ENCODE measurements at regions not wholly inside any gene's neighbourhood (a gene's known extent, or its start where the extent isn't known, plus 50 kb on each side); places are given as distances from the start of the nearest gene placed in this dataset.
A peak's percentile ranks its signal among the peaks of the same experiment; 100 is the strongest.

DNA sequence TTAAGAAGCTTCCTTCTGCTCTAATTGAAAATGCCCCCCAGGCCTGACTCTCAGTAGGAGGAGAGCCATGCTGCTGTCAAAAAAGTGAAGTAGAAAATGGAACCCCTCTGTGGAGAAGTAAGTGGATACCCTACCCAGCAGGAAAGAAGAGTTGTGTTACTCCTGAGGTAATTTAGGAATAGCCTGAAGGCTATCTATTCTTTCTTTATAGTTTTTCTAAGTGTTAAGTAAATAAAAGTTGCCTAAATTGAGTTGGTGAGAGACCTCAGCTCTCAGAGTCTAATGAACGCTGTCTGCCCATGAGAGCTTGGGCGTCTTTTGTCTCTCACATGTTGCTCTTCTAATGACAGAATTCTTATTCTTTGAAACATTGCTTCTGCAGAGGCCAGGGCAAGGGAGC, 116.2 kb downstream of the NSUN3 start:
- no peak for DNase-seq

DNA sequence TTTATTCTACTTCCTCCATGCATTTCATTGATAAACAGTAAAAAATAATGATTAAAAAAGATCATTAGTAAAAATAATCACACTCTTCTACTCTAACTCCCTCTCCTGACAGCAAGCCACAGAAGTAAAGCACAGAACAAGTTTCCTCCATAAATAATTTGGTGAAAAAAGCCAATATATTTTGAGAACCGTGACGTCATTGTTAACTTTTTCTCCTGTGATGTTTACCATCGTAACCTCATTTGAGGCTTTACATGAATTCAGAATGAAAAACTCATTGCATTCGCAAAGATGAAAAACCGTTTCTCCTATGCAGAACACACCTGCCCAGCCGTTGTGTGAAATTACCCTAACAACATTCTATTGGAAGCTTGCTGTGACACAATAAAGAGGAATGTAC, 120.7 kb downstream of the NSUN3 start:
- no peak for DNase-seq

DNA sequence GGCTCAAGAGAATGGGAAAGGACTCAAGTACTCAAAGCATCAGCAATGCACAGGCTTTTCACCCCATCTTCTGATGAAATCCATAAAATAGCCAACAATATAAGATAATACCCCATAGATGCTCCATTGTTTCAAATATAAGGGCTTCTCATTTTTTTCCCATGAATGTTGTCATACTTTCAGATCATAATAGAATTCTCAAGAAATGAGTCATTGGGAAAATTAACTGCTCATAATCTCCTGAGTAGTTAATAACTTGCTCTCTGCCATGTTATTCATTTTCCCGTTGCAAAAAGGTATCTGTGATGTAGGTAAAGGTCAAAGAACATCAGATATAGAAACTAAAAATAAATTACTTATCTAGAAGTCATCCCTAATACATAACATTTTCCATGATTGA, 121.9 kb downstream of the NSUN3 start:
- no peak for DNase-seq

DNA sequence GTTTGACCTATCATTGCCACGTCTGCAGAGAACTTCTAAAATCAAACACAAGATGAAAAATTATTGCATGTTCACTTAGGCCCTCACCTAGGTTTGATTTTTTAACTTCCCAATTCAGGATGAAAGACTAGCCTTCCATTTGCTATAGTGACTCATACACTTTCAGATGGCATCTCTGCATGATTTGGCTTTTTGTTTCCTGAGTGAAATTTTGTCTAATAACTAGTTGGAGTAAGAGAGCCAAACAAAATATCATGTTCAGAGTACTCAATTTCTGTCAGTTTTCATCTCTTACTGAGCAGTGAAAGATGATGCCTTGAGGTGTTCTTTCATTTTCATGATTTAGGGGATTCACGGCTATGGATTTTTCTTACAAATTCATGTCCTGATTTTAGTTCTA, 122.9 kb downstream of the NSUN3 start:
- no peak for DNase-seq

DNA sequence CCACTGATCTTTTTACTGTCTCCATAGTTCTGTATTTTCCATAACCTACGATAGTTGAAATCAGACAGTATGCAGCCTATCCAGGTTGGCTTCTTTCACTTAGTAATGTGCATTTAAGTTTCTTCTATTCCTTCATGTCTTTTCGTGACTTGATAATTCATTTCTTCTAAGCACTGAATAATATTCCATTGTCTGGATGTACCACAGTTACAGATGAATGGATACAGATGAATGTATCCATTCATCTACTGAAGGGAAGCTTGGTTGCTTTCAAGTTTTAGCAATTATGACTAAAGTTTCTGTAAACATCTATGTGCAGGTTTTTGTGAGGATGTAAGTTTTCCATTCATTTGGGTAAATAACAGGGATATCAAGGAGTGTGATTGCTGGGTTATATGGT, 124.8 kb downstream of the NSUN3 start:
- no peak for DNase-seq

DNA sequence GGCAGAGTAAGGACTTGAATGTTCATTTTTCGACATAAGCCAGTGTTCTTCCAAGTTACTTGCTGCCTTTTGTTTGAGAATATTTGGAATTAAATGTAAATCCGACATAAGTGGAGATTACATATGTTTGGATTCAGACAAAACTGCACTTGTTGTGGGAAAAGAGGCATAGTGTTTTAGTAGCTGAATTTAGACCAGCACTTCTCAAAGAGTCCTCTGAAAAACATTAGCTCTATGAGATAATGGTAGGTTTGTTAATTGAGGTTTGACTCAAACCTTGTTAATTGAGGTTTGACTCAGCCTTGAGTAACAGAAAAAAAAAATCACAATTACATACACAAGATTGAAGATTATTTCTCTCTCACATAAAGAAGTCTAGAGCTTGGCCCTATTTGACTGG, 132.5 kb downstream of the NSUN3 start:
- no peak for DNase-seq

DNA sequence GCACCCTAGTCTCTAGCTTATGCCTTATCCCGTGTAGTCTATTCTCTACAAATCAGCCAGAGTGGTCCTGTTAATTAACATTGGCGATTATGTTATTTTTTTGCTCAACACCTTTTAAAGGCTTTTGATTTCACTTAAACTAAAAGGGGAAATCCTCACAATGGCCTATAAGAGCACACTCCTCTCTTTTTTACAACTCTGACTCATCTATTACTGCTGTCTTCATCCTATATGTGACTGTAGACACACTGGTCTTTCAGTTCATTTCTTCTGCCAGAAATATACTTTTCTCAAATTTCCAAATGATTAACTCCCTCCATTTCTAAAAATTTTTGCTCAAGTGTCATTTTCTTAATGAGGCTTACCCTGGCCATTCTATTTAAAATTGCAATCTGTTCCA, 143.4 kb downstream of the NSUN3 start:
- no peak for DNase-seq

DNA sequence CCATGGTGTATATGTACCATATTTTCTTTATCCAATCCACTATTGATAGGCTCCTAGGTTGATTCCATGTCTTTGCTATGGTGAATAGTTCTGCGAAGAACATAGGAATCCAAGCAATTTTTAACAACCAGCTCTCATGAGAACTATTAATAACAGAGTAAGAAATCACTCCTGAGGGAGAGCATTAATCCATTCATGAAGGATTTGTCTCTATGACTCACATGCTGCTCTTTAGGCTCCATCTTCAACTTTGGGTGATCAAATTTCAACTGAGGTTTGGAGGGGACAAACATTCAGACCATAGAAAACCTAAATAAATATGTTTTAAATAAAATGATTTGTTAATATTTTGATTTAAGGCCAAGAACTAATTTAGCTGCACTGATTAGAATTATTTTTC, 147.4 kb downstream of the NSUN3 start:
- no peak for DNase-seq

DNA sequence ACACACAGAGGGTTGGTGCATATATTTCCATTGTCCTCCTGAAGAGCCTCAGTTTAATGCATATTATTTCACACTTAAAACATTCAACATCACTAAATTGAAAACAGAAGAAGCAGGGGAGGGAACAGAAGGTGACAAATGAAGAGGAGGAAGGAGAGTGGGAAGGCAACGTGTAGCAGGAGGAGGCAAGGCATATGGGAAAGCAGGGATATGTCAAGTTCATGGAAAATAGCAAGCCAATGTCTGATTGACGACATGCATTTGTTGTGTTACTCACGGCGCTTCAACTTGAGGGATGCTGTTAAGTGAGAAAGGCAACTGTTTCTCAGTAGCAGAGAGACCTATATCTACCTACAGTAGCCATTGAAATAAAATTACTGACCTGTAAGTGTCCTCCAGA, 154.5 kb downstream of the NSUN3 start:
- DNase-seq: no peak

DNA sequence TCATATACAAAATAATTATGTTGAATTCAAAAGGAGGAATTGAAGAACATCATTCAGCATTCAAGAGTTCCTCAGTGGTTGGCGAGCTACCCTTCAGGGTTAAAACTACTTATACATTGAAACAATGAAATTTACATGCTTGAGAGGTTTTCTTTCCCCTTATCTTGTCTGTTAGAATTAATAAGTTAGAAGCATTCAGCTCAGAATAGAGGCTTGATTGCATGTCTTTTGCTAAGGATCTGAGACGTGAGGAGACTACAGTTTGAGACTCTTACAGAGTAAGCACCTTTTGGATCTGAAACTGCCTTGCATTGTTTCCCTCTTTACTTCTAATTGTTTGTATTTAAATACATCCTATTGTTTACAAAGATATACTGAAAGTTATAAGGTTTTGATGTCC, 157.6 kb downstream of the NSUN3 start:
- DNase-seq: no peak

DNA sequence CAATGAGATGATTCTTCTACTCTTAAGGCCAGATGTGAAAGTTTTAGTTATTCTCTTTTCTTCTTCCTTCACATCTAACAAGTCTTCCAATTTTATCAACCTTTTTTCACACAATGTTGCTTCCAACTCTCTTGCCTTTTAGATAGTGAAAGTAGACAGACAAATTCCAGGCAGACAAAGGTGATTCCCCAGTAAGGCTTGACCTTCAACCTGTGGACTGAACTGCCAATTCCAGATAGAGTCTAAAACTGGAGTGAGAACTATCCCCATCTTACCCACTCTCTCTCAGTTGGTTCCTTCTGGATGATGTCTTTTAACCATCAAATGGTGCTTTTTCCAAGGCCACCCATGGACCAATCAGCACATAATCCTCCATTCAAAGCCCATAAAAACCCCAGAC, 159.0 kb downstream of the NSUN3 start:
- no peak for DNase-seq

DNA sequence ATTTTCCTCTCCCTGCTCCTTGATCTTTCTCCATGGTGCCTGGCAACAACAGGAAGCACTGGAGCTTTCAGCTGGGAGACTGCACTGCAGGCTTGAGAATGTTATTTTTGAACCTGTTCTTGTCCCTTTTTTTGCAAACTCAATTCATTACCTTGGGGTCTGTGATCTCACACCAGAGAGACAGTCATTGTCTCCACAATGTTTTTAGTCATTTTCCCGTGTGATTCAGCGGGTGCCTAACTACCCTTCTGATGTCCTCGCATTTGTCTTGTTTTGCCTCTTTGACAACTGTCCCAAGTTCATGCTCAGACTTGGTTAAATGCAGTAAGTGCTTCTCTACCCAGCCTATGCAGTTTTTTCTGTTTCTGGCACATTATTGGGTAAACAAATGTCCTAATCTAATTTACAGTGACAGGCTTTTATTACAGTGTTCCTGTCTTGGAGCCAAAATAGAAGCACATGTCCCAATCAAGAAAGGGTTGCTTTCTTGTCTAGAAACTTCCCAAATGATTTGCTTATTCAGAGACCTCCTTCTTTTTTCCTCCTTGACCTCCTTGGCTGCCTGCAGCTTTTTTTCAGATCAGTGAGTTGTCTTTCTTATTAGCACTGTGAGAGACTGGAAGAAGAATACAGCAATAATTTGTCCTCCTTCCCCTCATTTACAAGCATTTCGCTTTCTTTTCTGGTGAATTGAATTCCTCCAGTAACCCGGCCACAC, 162.4 kb downstream of the NSUN3 start:
- no peak for DNase-seq

DNA sequence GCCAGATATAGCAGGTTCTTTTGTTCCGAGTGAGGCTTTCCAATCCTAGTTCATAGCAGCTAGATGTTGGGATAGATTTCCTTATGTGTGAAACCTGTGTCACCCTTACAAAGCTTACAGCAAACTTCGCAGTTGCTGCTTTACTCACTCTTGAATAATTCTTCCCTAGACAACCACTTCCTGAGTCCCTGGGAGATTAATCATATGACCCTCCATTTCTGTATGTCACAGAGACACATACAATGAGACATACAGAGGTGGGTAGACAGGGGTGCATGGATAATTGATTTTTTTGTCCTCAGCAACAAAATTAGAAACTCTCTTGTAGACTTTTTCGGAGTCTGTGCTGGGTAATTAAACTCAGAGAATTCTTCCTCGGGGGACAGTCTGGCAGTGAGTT, 163.2 kb downstream of the NSUN3 start:
- DNase-seq: no peak

DNA sequence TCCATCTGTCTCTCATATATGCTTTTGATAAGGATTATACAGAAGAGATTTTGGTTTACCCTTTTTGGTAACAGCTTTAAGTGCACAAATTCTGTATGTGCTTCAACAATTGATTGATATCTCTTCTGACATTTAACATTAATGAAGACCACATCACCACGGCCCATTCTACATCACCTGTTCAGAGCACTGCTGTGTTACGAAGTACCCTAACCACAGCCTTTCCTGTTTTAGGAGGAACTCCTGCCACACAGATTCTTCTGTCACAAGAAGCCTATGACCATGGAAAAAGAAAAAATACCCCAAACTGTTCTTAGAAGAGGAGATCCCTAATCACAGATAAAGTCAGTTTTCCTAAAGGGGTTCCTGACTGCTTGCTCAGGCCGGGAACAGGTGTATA, 170.1 kb downstream of the NSUN3 start:
- no peak for DNase-seq

DNA sequence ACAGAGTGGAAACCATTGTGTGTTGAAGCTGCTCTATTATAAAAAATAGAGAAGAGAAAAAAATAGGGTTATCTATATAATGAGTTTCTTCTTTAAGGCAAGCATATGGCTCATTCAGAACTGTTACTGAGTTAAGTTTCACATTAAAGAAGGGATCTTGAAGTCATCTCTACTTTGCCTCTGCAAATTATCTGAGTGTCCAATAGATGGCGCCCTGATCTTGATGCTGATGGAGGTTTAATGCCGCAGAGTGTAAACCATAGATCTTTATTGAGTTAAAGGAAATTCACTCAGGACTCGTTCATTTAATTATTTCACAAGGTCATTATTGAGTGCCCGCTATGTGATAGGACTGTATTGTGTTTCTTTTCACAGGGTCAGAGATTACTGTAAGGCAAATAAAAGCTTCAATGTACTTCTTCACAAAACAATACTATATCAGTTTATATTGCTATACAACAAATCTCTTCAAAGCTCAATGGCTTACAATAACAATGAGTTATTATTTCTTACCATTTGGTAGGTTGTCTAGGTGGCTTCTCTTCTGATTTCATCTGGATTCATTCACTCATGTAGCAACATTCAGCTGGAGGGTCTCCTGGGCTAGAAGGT, 171.4 kb downstream of the NSUN3 start:
- peak; percentile 4 for DNase-seq

DNA sequence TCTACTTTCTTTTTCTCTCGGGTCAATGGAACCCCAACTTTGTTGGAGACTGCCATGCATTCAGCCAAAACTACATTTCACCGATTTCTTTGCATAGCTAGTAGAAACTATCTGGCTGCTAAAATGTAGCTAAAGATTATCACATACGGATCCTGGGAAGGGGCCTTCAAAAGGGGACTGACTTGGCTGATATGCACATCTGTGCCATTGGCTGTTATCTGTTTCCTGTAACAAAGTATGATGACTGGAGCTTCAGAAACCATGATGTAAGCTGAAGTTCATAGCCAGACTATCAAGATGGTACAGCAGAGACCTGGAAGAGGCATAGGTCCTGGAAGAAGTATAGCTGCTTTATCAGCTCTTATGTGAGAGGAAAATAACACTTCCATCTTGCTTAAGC, 179.1 kb downstream of the NSUN3 start:
- DNase-seq: no peak

DNA sequence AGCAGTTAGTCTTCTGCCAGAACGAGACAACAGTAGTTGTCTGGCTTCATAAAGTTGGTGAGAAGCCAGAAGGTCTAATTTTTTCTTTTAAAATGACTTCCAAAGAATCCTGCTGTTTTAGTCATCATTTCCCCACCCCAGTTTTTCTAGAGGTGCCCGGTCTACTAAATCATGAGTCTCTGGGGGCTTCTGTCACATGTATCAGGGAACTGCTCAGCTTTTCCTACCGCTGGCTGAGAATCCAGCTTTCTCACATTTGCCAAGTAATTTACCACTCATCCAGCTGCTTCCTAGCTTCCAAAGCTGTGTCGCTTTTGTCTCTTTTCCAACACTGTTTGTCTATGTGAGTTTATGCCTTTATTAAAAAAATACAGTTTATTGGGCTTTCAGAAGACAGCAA, 183.3 kb downstream of the NSUN3 start:
- peak; percentile 7 for DNase-seq

DNA sequence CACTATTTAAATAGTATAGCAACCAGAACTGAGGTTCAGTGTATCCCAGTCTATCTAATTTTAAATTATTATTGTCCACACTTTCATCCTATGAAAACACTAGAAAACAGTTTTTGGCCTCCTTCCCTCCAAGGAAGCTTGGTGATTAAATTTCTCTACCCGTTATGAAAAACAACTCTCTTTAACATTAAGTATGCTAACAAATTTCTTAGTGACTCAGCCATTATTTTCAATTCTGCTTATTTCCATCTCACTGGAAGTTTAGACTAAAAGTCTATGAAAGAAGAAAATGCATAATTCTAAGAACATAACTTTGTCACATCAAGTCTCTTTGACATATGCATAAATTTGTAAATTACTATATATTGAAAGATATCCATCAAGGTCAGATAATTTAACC, 185.2 kb downstream of the NSUN3 start:
- no peak for DNase-seq

DNA sequence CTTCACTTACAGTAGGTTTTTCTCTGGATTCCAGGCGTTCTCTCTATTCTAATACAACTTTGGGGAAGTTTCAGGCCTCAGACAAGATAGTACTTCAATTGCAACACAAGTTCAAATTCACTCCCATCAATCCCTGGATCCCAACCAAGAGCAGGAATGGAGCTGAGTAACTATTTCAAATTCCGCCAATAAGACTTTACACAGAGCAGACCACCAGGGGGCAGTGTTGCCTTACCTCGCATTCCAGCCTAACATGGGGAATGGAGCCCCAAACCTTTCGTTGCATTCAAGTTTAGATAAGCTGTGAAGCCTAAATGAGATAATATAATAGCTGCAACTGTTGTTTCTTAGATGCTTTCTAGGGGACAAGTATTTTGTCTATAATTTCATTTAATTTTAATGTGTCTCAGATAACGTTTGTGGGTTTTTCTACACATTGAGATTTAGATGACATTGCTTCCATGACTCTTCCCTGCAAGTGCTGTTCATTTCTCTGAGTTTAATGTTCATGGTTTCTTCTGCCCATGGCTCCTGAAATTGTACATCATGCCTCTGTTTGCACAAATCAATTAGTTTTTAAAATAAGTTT, 186.7 kb downstream of the NSUN3 start:
- DNase-seq: peak; percentile 57

DNA sequence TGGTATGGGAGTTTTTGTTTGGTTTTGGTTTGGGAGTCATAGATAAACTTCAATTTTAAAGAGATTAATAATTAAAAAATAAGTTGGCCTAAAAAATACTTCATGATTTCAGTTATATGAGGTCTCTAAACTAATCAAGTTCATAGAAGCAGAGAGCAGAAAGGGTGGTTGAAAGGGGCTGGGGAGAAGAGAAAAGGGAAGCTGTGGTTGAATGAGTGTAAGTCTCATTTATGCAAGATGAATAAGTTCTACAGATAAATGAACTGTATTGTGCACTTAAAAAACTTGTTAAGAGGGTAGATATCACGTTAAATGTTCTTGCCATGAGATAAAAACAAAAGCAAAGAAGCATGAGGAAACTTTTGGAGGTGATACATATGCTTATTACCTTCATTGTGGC, 188.7 kb downstream of the NSUN3 start:
- no peak for DNase-seq

DNA sequence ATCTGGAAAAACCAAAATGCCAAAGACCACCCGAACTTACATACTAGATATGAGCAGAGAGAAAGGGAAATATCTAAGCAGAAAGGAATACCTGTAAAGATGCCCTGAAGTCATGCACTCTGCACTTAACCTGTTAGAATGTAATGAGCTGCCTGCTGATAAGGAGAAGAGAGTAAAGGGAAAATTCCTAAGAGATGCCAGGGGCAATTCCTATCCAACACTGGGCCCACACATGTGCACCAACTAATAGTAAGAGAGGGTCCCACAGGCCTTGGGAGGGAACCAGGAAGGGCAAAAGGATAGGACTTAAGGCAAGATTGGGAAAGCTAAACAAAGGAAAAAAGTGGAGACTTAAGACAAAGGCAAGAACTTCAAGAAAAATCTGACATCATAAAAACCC, 189.5 kb downstream of the NSUN3 start:
- DNase-seq: no peak

DNA sequence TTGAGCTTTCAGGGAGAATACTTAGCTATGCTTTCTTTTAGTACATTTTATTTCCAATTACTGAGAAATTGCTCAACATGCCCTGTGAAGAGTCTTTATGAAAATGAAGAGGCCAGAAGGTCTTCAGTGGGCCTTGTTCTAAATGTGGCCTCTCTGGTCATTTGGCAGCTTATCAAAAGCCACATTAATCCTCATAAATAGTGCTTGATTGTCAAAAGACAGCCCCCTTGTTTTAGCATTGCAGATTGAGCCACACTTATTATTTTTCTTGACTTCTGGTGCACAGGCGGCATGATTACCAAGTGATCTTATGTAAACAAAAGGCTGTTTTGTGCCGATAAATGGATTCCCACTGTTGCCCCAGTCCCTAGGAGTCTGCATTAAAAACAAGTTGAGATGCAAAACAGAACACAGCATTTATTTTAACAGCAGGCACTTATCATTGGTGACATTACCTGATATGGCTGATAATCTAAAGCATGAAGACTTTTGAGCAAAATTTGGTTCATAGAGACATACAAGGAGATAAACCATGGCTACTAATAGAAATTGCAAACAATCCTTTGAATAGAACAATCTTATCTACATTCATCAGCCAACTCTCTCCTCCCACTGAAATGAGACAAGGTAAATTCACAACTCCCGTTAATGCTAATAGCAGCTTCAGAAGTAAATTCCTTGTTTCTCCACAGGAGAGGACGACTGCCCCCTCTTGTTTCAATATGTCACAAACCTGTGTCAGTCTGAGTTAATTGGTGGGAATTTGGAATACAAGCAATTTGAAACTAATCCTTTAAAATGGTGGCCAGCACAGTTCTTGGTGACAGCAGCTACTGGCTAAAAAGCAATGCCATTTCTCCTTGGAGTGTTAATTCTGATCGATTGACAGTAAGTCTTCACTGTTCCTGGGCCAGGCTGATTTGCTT, 194.3 kb downstream of the NSUN3 start:
- DNase-seq: no peak

DNA sequence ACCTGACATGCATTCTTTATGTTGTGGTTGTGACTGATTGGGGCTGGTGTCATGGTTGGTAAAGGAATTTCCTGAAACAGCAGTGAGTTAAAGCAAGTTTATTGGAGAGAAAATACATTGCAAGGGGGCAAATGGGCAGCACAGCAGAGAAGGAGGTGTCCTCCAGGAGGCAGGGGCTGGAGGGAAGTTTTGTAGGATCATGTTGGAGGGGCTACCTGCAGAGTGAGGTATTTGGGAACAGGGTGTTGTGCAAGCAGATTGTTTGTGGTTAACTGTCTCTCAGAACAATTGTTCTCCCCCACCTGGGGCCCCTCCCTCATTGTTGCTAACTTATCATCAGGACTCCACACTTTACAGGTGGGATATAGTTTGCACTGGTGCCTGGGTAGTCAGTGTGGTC, 196.0 kb downstream of the NSUN3 start:
- DNase-seq: no peak

DNA sequence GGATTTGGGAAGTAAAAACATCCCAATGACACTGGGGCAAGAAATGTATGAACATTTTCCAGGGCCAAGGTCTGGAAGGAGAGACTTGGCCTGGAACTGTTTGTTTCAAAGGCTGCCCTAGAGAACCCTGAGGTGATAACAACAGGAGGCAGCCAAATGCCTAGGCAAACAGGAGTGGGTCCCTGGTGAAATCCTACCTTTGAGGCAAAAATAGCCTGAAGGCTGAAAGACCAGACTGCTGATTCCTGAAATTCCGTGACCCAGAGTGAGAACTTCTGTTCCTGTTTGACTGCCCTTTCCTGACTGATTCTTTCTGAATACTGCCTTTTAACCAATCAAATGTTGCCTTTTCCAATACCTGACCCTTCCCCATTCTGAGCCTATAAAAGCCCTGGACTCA, 196.4 kb downstream of the NSUN3 start:
- no peak for DNase-seq

All from NCI-H1105 (cell line).